Endothelial cell of umbilical vein (primary cell): ENCODE measurements at regions not wholly inside any gene's neighbourhood (a gene's known extent, or its start where the extent isn't known, plus 50 kb on each side); places are given as distances from the start of the nearest gene placed in this dataset.

ENCODE experiments used
- BruUV-seq: library from RNA; stranded (reverse); fragments of 400-500 nt; replicated peaks from 2 replicates; lab custom pipeline; 2021; lab: Mats Ljungman, UMichigan
- CTCF ChIA-PET: fragments of 300-600, 350-600 bp; sonication (Branson Sonifier 250); formaldehyde crosslinking; loops from one replicate; lab custom pipeline; 2021; ENCODE audit warnings: antibody characterized with exemption, inconsistent platforms; lab: Charles Lee
- POLR2A ChIA-PET: fragments of 300-600, 350-600 bp; sonication (Branson Sonifier 250); formaldehyde crosslinking; loops from one replicate; lab custom pipeline; 2021; ENCODE audit warnings: antibody characterized with exemption, inconsistent platforms; lab: Charles Lee
- DNase-seq: peaks from one replicate; pipeline ENCODE4 v3.0.0-alpha.2; 2011; ENCODE audit warnings: low read depth, low spot score
- FAIRE-seq: peaks from 2 replicates; lab custom pipeline; 2011; peaks lifted over from hg19 to GRCh38; lab: Jason Lieb, UNC
- H2AFZ ChIP-seq: 2 replicates; pipeline ENCODE4 v1.6.0; 2012; ENCODE audit warnings: low read depth, low read length, control low read depth, inconsistent platforms
- H3K27ac ChIP-seq: 2 replicates; pipeline ENCODE4 v1.5.1; 2011; ENCODE audit warnings: low read depth, mild to moderate bottlenecking, control low read depth, low read length, moderate library complexity; ENCODE audit not compliant: insufficient read depth
- H3K27me3 ChIP-seq, 2 experiments: 2 replicates each; pipeline versions ENCODE4 v1.6.0 to v1.6.1; 2011; ENCODE audit warnings: low read length in 2 of 2, mixed read lengths in 1 of 2; ENCODE audit not compliant: control insufficient read depth in 2 of 2, insufficient read depth in 2 of 2
- H3K36me3 ChIP-seq, 2 experiments: 2 replicates in 1 of 2; 3 replicates in 1 of 2; pipeline ENCODE4 v1.5.1; 2011; ENCODE audit warnings: low read length in 2 of 2, mild to moderate bottlenecking in 1 of 2, moderate library complexity in 1 of 2; ENCODE audit not compliant: control insufficient read depth in 2 of 2, insufficient read depth in 2 of 2; ENCODE audit errors: extremely low read depth in 1 of 2
- H3K4me1 ChIP-seq: 3 replicates; pipeline ENCODE4 v1.5.1; 2011; ENCODE audit warnings: mild to moderate bottlenecking, low read length; ENCODE audit not compliant: control insufficient read depth, insufficient read depth; ENCODE audit errors: extremely low read depth
- H3K4me2 ChIP-seq: 2 replicates; pipeline ENCODE4 v1.6.1; 2011; ENCODE audit warnings: low read length, control low read depth, mixed read lengths; ENCODE audit not compliant: insufficient read depth
- H3K4me3 ChIP-seq, 3 experiments: fragments of 200-600 bp in 1 of 3; sonication (generic), shearing (Covaris generic) in 1 of 3; replicated peaks in 1 of 3; 2 replicates each; pipeline ENCODE4 v1.5.1; 2011 to 2016; ENCODE audit warnings: control low read depth in 3 of 3, low read length in 3 of 3, mild to moderate bottlenecking in 2 of 3, inconsistent platforms in 1 of 3, low read depth in 1 of 3, moderate library complexity in 1 of 3; ENCODE audit not compliant: insufficient read depth in 1 of 3
- H3K79me2 ChIP-seq: 2 replicates; pipeline ENCODE4 v1.6.0; 2012; ENCODE audit warnings: low read length, inconsistent platforms; ENCODE audit not compliant: control insufficient read depth, insufficient read depth
- H3K9ac ChIP-seq: replicated peaks from 2 replicates; pipeline ENCODE3; 2011; ENCODE audit warnings: low read length, control low read depth; ENCODE audit not compliant: insufficient read depth; ENCODE audit errors: extremely low read depth
- H3K9me1 ChIP-seq: replicated peaks from 3 replicates; pipeline ENCODE4 v1.6.0; 2011; ENCODE audit warnings: mild to moderate bottlenecking, low read length; ENCODE audit not compliant: control insufficient read depth, insufficient read depth; ENCODE audit errors: extremely low read depth
- H3K9me3 ChIP-seq: replicated peaks from 2 replicates; pipeline ENCODE4 v1.5.1; 2012; ENCODE audit warnings: low read length, inconsistent platforms; ENCODE audit not compliant: control insufficient read depth, insufficient read depth
- H4K20me1 ChIP-seq: replicated peaks from 2 replicates; pipeline ENCODE3; 2011; ENCODE audit warnings: mild to moderate bottlenecking, low read length; ENCODE audit not compliant: control insufficient read depth, insufficient read depth; ENCODE audit errors: extremely low read depth
- EZH2 ChIP-seq: IDR thresholded peaks from 2 replicates; pipeline ENCODE4 v1.6.1; 2012; ENCODE audit warnings: borderline replicate concordance, low read depth, mild to moderate bottlenecking, moderate library complexity, low read length, inconsistent platforms; ENCODE audit not compliant: severe bottlenecking
- FOS ChIP-seq: IDR thresholded peaks from 2 replicates; pipeline ENCODE4 v1.6.1; 2011; ENCODE audit warnings: mild to moderate bottlenecking, low read length, moderate library complexity, borderline replicate concordance; ENCODE audit not compliant: insufficient read depth
- GATA2 ChIP-seq: IDR thresholded peaks from 2 replicates; pipeline ENCODE4 v1.7.0; 2011; ENCODE audit warnings: low read depth, mild to moderate bottlenecking, moderate library complexity, mixed read lengths, low read length; ENCODE audit not compliant: insufficient read length, insufficient read depth
- JUN ChIP-seq: IDR thresholded peaks from 2 replicates; pipeline ENCODE4 v1.6.1; 2011; ENCODE audit warnings: borderline replicate concordance, low read depth; ENCODE audit not compliant: insufficient read length, insufficient read depth
- MYC ChIP-seq: IDR thresholded peaks from one replicate; pipeline ENCODE4 v1.6.1; 2011; ENCODE audit warnings: mild to moderate bottlenecking, low read depth, low read length
- POLR2A ChIP-seq: IDR thresholded peaks from 2 replicates; pipeline ENCODE4 v1.6.1; 2012; ENCODE audit warnings: low read depth, mild to moderate bottlenecking, control low read depth, low read length
- POLR2AphosphoS5 ChIP-seq: IDR thresholded peaks from 2 replicates; pipeline ENCODE4 v1.6.1; 2012; ENCODE audit warnings: low read depth, mild to moderate bottlenecking, control low read depth, low read length, moderate library complexity; ENCODE audit not compliant: insufficient read depth
- dilution Hi-C: fragments of 300-500 bp; cut with MboI; formaldehyde crosslinking; loops from one replicate; pipeline ENCODE4 v1.15.0; 2019; ENCODE audit warnings: low sequenced_read_pairs; ENCODE audit not compliant: extremely low pct_ligation_motif_present
- intact Hi-C: fragments of 100-400 bp; cut with micrococcal nuclease; formaldehyde crosslinking; loops from one replicate; pipeline ENCODE4 v1.10.0; 2022
- TF ChIP-seq, protein P1 (sequence below), 2 donors: IDR thresholded peaks; 1 replicate in 1 of 2; 2 replicates in 1 of 2; pipeline ENCODE4 v1.5.1; 2011; ENCODE audit warnings: low read length in 2 of 2, mild to moderate bottlenecking in 2 of 2, moderate library complexity in 2 of 2, control low read depth in 1 of 2, inconsistent platforms in 1 of 2, low read depth in 1 of 2; ENCODE audit not compliant: insufficient read depth in 1 of 2; ENCODE audit errors: extremely low read depth in 1 of 2
- TF ChIP-seq, protein P2 (sequence below): IDR thresholded peaks from 2 replicates; pipeline ENCODE4 v1.6.1; 2011; ENCODE audit not compliant: insufficient read depth, insufficient read length

DNA sequence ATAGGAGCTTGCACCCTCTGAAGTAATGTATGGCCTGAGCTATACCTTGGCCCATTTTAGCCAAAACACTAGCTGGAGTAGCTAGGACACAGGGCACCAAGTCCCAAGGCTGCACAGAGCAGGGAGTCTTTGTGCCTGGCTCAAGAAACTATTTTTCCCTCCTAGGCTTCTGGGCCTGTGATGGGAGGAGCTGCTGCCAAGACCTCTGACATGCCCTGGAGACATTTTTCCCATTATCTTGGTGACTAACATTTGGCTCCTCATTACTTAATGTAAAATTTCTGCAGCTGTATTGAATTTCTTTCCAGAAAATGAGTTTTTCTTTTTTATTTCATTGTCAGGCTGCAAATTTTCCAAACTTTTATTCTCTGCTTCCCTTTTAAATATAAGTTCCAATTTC lies 1099.2 kb downstream of the CDH18 start:
- H3K9me3 ChIP-seq, result no peaks in the 10 kb centered on the region
- CTCF ChIA-PET, result no interaction called here
- DNase-seq (no peak), FAIRE-seq (no peak)
- intact Hi-C loops, result no loop called here
- H3K9ac ChIP-seq, result no peak overlapping the region
- no peak overlapping the region for H3K4me3 ChIP-seq
- H3K36me3 ChIP-seq, result no peaks in the 10 kb centered on the region
- no TSS peak for BruUV-seq
- H3K4me1 ChIP-seq, result no peaks in the 10 kb centered on the region
- H3K79me2 ChIP-seq, result no peaks in the 10 kb centered on the region
- H3K27me3 ChIP-seq, result no peaks in the 10 kb centered on the region
- H3K9me1 ChIP-seq, result no peaks in the 10 kb centered on the region
- H3K27ac ChIP-seq, result no peak overlapping the region
- H4K20me1 ChIP-seq, result no peaks in the 10 kb centered on the region
- TF ChIP-seq MYC (no peak), FOS (no peak), POLR2AphosphoS5 (no peak), JUN (no peak), EZH2 (no peak), POLR2A (no peak), GATA2 (no peak)
- TF ChIP-seq, protein P1, sequence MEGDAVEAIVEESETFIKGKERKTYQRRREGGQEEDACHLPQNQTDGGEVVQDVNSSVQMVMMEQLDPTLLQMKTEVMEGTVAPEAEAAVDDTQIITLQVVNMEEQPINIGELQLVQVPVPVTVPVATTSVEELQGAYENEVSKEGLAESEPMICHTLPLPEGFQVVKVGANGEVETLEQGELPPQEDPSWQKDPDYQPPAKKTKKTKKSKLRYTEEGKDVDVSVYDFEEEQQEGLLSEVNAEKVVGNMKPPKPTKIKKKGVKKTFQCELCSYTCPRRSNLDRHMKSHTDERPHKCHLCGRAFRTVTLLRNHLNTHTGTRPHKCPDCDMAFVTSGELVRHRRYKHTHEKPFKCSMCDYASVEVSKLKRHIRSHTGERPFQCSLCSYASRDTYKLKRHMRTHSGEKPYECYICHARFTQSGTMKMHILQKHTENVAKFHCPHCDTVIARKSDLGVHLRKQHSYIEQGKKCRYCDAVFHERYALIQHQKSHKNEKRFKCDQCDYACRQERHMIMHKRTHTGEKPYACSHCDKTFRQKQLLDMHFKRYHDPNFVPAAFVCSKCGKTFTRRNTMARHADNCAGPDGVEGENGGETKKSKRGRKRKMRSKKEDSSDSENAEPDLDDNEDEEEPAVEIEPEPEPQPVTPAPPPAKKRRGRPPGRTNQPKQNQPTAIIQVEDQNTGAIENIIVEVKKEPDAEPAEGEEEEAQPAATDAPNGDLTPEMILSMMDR (IDR thresholded peaks at IDR 0.05; ENCODE audit: extremely low read depth in 1 of 2, insufficient read depth in 1 of 2, low read depth in 1 of 2, low read length in 2 of 2), result no peak
- TF ChIP-seq, protein P2, sequence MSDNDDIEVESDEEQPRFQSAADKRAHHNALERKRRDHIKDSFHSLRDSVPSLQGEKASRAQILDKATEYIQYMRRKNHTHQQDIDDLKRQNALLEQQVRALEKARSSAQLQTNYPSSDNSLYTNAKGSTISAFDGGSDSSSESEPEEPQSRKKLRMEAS, result no peak
- POLR2A ChIA-PET, result no interaction called here
- no peak overlapping the region for H3K4me2 ChIP-seq
- dilution Hi-C loops, result no loop called here
- no peak overlapping the region for H2AFZ ChIP-seq
